Activated T-cell treated with anti-CD3 and anti-CD28 coated beads, Interleukin-2, amount 50 U/mL, for 48 hours (primary cell): ENCODE measurements at regions not wholly inside any gene's neighbourhood (a gene's known extent, or its start where the extent isn't known, plus 50 kb on each side); places are given as distances from the start of the nearest gene placed in this dataset.
"Not testable (repeated sequence)": the region's sequence is repeated elsewhere in the genome, so short reads cannot be mapped to it uniquely, and the experiment has no call there.

Experiments
- DNase-seq, 2 experiments: peaks; one replicate each; pipeline ENCODE4 v3.0.0-alpha.2; 2020

DNA sequence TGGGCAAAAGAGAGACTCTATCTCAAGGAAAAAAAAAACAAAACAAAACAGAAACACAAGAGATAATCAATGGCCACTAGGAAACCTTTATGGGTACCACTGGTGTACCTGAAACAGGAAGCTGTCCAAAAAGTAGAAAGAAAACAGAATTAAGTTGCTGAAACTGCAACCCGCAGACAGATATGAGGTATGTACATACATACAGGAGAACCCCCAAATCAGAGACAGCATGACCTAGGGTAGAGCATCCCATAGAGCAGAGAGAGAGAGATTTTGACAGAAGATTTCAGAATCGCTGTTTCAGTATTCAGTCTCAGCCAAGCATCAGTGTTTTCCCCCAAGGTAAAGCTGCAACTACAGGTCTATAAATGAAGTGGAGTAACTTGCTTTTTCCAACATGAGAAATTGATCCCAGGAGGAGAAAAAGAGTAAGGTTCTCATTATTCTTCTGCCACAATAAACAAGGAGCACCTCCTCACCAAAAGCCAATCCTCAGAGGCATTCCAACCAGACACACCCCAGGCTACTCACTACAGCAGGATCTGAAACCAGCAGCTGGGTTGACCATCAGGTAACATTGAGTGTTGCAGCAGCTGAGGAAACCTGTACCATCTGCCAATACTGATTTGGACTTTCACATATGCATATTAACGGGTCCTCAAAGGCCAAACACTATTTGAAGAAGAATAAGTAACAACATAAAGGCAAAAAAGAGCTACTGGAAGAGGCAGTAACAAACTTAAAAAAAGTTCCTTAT is 630.0 kb downstream of the TAF11L14 start:
- DNase-seq = no peak

DNA sequence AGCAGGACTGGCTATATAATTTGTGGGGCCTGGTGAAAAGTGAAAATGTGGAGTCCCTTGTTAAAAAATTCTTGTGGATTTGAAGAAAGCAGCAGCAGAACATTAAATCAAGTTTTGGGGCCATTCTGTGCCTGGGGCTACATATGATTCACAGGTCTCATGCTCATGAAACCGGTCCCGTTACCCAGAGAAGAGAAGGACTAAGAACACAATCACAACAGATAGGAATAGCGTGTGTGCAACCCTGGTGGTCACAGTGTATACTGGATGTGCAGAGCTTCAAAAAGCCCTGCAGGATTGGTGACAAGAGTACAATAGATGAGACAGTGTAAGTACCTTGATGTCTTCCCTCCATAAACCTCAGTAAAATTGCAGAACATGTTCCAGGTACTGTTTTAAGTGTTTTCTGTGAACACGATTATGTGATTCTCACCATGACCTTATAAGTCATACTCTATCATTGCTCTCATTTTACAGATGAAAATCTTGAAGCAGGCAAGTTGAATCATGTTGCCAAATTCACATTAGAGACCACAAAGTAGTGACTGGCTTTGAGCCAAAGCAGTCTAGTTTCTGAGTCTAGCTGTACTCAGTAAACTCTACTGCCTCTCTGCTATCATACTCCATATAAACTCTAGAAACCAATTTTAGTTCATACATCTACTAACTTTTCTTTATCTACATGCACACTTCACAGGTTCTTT is 636.5 kb downstream of the TAF11L14 start:
- no peak for DNase-seq

DNA sequence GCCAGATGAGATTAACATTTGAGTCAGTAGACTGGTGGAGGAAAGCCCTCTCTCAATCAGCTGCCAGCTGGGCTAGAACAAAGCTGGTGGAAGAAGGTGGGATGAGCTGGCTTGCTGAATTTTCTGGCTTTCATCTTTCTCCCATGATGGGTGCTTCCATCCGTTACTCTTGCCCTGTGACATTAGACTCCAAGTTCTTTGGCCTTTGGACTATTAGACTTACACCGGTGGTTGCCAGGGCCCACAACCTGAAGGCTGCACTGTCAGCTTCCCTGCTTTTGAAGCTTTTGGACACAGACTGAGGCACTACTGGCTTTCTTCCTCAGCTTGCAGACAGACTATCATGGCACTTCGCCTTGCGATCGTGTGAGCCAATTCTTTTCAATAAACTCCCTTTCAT is 642.7 kb downstream of the TAF11L14 start:
- no peak for DNase-seq

DNA sequence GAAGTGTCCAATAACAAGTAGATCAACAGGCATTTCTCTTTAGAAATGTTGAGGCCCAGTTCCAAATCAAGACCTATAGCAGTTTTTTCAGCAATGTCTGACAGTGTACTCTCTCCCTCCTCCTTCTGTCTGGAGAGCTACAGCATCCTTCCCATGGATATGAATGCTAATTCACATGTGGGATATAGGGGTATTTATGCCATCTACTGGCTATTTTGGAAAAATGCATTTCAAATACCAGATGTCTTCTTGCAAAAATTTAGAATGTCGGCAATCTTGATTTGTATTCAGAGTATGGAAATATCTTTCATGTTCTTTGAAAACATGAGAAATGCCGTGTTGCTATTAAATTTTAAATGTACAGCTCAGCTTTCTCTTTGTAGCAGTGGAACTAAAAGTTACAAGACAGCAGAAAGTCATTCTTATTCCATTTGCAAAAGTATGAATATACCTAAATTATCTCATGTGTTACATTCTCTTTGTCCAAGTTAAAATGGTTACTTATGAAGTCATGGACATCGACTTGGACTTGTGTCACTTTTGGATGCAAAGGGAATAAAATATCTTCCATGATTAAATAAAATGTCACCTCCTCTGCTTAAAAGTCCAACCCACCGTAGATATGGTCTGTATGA is 647.8 kb downstream of the TAF11L14 start:
- DNase-seq = no peak

DNA sequence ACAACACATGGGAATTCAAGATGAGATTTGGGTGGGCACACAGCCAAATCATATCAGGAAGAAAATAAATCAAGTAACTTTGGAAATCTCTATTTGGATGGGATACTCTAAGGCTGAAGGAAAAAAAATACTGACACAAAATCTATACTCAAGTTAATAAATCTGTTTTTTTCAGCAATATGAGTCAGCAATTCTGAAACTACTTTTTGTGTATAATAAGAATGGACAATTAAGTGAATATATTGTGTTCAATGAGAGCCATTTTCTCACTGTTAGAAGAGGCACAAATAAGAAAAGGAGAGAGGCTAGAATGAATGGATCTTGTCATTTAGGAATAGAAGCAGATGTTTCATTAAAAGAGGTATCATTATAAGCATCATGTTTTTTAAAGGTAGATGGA is 651.0 kb downstream of the TAF11L14 start:
- DNase-seq = no peak

DNA sequence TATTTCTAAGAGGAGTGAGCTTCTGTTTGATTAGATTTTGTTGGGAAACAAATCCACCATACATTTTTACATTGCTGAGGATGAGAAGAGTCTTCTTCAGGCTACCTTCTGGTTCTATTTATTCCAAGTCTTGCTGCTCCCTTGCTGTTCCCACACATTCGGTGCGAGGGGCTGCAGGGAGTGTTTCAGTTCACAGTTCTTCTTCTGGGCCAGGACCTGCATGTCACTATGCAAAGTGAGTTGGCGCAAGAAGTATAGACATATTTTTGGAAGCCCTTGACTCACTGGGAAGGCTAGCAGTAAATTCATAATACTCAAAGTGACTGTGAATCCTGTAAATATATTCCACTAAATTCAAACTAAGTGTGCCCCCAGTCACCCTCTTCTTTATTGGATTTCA is 657.9 kb downstream of the TAF11L14 start:
- no peak for DNase-seq

DNA sequence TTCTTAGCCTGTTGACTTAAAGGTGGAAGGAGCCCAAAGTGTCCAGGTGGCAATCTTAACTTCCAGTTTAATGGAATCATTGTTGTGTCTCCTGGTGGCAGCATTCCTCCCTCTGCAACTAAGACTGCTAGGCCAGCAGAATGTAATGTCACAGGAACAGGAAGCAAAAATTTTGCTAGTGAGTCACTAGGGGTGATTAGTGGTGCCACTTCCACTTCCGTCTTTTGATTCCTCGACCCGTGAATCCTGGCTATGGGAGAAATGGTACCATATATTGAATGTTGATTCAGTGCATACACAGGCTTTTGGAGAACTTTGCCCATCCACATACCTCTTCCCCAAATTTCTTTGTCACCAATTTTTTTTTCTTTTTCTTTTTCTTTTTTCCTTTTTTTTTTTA is 661.4 kb downstream of the TAF11L14 start:
- not testable (repeated sequence) for DNase-seq

DNA sequence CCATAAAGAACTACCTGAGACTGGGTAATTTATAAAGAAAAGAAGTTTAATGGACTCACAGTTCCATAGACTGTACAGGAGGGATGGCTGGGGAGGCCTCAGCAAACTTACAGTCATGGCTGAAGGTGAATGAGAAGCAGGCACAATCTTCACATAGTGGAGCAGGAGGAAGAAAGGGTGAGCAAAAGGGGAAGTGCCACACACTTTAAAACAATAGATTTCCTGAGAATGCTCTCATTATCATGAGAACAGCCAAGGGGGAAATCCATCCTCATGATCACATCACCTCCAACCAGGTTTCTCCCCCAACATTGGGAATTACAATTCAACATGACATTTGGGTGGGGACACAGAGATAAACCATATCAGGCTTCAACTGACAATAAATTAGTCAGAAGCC is 664.9 kb downstream of the TAF11L14 start:
- DNase-seq = no peak

DNA sequence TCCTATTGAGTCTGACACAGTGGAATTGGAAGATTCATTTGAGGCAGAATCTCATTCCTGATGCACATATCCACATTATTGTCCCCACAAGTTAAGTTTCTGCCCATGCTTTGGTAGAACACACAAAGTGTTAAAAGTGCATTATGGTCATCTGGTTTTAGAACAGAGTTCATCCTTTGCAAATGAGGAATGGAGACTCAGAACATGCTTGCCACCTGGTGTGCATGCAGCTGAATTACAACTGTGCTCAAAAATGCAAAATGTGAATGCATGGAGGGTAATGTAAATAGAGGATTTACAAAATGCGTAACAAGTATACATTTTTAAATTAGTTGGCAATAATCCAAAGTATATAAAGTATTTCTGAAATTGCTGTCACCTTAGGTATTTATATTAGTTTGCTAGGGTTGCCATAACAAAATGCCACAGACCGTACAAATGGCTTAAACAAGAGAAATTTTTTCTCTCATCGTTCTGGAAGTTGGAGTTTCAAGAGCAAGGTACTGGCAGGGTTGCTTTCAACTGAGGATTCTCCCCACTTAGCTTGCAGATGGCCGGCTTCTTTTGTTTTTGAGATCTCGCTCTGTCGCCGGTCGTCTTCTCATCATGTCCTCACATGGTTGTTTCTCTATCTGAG is 671.1 kb downstream of the TAF11L14 start:
- DNase-seq = no peak

DNA sequence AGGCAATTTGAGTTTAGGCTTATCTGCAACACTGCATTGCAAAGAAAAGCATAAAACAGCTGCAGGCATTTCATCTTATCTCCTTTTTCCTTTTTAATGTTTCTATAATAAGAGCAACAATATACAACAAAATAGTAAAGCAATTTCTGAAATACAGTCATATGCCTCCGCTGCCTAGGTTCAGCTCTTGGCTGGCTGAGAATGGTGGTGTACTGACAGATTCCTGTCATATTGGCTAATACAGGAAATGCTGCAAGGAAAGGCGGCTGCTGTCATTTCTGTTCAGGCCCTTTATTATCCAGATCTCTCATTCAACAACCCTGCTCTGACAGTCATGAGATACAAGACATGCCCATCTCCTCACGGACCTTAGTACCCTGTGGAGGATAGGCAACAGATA is 677.0 kb downstream of the TAF11L14 start:
- DNase-seq = no peak

DNA sequence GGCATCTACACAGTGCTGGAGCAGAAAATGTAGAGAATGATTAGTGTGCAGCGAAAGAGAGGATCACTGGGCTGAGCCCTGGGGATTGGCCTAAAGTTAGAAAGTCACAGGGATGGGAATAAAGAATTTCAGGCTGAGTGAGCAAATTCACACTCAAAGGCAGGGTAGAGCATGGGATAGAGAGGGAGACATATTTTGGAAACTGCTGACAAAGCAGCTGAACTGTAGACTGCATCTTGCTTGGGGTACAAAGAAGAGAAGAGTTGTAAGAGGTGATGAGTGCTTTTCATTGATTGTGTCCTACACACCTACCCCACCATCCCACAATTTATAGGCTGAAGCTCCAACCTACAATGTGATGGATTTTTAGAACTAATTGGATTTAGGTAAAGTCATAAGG is 677.8 kb downstream of the TAF11L14 start:
- no peak for DNase-seq

DNA sequence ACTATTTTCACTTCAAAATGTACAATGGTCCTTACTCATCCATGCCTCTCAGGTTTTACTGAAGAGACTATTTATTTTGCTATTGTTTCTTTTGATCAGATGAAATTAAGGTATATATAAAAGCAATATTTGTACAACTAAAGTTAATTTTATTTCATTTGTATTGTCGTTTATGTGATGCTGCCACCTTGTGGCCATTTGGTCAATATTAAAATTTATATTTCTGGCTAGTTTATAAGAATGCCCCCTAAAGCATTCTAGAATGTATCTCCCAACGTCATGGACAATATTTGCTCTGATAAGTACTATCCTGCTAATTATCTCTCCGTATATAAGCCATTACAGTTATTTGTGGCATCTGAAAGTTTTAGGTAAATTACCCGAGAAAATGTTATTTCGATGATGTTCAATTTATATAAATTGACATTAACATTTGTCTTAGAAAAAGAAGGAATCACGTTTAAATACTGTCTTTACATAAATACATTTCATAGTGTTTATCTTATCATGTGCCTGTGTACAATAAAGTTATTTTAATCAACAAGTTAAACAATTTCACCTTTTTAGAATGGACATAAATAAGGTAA is 680.0 kb downstream of the TAF11L14 start:
- no peak for DNase-seq

DNA sequence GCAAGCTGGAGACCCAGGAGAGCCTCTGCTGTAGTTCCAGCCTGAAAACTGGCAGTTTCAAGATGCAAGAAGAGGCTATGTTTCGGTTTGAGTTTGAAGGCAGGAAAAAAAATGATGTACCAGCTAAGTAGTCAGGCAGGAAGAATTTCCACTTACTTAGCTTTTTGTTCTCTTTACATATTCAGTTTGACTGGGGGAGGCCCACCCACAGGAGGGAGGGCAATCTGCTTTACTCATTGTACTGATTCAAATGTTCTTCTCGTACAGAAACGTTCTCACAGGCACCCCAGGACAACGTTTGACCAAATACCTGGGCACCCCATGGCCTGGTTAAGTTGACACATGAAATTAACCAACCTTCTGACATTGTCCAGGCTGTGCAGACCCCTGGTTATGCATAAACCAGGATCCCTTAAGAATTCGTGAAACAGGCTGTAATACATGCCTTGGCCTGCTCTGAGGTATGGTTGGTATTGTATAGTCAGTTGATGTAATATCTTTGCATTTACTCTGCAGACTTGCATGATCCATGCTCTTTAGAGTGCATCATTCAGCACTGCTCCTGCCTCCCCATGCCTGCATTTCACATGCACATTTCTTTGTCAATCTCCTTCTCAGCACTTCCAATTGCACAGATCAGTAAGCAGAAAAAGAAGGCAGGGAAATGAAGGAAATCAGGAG is 687.1 kb downstream of the TAF11L14 start:
- no peak for DNase-seq

DNA sequence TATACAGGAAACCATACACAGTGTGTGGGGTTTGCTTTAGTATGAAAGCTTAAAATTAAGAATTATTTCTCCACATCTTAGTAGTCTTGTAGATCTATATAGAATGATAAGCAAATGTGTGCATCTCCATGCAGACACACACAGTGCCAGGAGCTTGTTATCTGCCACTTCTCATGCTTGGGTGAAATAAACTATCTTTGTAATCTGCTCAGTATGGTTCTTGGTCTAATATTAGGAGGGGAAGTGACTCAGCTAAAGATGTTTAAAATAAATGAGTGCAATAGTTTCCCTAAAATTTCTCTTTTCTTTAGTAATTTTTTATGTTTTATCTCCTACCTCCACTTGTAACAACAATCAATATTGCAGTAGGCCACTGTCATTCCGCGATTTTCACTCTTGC is 689.6 kb downstream of the TAF11L14 start:
- no peak for DNase-seq

DNA sequence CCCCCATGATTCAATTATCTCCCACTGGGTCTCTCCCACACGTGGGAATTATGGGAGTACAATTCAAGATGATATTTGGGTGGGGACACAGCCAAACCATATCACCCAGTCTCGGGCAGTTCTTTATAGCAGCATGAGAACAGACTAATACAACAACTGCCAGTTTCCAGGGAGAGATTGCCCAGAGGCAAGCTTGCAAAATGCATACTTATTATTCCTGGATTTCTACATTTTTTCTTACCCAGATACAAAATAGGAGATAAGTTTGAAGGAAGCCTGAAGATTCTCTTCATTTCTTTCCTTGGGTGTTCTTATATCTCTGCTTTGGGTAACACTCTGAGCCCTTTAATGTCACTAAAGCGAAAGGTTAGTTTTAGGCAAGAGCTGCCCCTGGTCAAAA is 691.2 kb downstream of the TAF11L14 start:
- DNase-seq = no peak

DNA sequence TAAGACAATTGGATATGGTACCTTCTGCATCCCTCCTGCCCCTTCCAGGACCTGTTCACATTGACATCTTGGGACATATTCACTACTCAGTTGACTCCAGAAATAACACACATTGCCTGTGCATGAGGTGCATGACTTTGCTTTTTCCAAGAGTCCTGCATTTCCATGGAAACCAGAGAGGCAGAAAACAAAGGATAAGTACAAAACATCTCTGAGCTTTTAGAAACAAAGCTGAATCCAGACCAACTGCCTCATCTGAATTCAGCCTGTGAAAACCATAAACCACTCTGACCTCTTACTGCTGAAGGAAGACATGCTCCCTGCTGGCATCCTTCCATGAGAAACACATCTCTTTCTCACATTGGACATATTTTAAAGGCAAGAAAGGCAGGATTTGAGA is 695.1 kb downstream of the TAF11L14 start:
- DNase-seq = no peak

DNA sequence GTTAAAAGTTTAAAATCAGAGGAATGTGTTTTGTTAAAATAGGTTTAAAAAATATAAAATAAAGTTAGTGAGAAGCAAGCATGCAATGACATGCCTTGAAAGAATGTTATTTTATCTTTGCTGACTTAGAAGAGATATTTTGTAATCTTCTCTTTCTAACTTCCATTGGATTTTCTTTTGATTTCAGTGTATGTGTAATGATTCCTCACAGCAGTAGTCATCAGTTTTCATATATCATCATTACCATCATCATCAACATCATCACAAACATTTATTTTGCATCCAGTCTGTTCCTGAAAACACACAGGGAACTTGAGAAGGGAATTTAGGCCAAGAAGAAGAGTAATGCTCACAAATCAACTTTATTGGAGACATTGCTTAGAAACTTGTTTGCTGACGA is 699.6 kb downstream of the TAF11L14 start:
- DNase-seq = no peak

DNA sequence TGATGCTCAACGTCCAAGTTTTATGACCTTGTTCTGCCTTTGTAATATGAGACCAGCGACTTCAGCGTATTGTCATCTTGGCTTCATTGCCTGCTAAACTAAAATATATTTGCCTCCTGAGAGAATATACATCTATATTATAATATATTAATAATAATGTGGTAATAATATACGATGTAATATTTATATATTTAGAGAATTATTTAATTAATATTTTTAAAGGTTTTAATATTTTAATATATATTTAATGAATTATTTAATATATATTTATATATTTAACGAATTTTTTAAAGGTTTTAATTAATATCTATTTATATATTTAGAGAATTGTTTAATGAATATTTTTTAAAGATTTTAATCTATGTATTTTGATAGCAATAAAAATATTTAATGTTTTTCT is 700.7 kb downstream of the TAF11L14 start:
- DNase-seq = no peak

DNA sequence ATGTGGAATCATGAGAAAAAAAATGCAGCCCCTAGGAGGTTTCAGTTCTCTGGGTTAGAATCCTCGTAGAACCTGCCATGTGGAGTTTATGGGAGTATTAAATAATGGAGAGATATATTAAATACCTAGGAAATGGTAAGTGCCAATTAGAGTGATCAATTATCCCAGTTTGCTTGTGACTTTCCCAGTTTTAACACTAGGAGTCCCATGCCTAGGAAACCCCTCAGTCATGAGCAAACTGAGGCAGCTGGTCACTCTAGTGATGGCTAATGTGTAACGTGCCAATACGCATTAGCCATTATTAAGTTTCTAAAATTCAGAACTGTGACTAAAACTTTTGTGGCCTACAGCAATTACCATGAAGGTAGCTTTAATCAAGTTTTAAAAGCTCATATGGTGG is 720.6 kb downstream of the TAF11L14 start:
- no peak for DNase-seq

DNA sequence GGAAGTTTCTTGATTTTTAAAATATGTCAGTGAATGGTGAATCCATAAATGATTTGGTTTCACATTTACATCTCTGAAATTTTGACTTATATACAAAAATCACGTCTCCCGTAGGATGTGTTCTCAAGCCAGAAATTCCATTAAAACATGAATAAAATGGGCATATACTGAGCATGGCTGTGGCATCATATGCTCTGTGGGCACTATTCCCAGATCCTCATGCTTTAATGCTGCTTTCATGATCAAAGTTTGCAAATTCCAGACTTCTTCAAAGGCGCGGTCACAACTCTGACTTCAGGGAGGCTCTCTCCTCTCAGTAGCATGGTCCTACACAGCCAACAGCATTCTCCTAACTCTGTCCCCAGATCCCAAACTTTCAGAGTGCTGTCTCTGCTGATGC is 723.2 kb downstream of the TAF11L14 start:
- no peak for DNase-seq

DNA sequence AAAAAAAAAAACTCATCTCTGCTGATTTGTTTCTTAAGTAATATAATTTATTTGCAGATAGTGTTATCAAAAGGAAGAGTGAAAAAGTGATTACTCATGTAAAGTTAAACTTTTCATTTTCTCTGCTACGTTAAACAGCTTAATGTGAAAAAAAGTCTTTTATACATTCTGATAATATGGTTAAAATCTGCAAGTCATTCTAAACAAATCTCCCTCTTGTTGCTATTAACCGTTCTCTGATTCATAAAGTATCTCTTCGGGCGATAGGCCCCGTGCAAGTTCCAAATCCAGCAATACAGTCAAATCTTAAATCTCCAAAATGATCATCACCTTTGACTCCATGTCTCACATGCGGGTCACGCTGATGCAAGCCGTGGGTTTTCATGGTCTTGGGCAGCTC is 732.0 kb downstream of the TAF11L14 start:
- no peak for DNase-seq

DNA sequence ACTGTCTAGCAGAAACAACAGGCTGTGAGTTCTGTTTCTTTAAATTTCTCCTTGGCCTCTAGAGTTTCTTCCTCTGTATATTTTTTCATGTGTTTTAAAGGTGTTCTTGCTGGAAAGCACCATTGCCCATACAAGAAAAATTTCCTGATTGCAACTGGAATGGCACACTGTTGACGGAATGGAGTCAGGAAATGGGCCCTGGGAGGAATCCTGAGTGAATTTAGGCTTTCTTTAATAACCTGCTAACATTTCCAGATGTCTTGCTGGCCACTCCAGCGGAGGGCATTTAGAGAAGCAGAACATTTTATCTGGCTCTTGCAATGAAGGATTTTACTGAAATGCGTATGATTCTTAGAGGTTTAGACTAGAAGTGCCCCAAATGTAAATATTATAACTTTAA is 736.3 kb downstream of the TAF11L14 start:
- no peak for DNase-seq

DNA sequence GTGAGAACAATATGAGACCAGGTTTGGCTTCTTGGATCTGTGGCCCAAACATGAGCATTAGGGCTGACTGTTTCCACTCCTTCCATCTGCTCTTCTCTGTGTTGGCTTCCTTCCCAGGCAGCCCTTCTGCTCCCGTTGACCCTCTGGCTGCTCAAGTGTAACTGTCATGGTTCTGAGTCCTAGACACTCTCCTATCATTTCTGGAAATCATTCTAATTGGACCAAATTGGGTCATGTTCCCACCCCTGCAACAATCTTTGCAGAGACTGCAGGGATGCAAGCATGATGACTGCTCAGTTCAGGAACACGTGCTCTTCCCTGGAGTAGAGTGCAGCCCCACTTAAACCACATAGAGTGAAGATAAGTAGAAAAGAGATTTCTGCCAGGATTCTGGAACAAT is 741.4 kb downstream of the TAF11L14 start:
- DNase-seq = no peak
